ENCODE measurements at regions not wholly inside any gene's neighbourhood (a gene's known extent, or its start where the extent isn't known, plus 50 kb on each side); places are given as distances from the start of the nearest gene placed in this dataset.
"Not testable (repeated sequence)": the region's sequence is repeated elsewhere in the genome, so short reads cannot be mapped to it uniquely, and the experiment has no call there.

DNA sequence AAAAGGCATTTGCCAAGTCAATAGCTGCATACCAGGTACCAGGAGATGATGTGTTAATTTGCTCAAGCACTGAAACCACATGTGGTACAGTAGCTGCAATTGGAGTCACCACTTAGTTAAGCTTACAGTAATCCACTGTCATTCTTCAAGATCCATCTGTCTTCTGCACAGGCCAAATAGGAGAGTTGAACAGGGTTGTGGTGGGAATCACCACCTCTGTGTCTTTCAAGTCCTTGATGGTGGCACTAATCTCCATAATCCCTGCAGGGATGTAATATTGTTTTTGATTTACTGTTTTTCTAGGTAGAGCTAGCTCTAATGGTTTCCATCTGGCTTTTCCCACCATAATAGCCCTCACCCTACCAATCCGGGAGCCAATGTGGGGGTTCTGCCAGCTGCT is 91.9 kb downstream of the FCRL5 start:
- DNase-seq = no peak

DNA sequence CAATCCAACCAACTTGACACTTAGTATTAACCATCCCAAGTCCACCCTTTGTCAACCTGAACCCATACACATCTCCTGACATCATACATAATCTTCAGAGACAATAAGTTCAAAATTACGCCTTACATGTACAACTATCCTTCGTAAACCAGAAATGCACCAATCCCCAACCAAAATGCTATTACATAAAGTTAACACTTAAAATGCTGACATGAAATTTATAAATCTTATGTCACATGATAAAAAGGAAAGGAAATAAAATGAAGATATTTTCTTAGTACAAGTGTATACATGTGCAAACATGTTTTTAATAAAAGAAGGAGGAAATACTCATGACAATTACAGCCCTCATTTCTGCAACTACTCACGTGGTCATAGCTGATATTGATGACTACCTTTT is 95.0 kb downstream of the FCRL5 start:
- DNase-seq = no peak

DNA sequence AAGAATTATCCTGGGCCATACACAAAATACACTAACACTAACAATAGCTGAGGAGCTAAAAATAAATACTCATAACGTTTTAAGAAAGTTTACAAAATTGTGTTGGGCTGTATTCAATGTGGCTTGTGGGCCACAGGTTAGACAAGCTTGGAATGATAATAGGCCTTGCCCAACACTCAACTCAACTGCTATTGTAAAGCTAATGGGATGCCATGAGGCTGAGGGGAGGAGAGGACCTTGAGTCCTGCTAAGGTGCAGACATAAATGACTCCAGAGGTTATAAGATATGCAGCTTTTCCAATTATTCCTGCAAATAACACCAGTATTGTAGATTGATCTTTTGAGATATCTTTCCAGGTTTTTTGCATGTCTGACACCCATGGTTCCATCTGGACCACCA is 97.0 kb downstream of the FCRL5 start:
- DNase-seq = no peak

DNA sequence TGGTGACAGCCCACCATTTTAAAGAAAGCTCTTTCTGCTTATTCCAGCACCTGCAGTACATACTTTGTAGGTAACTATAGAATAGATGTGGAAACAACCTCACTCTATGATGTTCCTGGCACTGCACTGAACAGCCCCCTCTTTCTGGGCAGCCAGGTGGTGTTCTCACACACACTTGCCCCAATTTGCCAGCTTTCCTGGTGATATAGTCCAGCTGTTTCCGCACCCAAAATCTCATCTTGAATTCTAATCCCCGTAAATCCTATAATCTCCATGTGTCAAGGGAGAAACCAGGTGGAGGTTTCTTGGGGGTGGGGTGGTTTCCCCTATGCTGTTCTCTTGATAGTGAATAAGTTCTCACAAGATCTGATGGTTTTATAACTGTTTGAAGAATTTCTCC is 102.2 kb downstream of the FCRL5 start:
- DNase-seq = no peak

DNA sequence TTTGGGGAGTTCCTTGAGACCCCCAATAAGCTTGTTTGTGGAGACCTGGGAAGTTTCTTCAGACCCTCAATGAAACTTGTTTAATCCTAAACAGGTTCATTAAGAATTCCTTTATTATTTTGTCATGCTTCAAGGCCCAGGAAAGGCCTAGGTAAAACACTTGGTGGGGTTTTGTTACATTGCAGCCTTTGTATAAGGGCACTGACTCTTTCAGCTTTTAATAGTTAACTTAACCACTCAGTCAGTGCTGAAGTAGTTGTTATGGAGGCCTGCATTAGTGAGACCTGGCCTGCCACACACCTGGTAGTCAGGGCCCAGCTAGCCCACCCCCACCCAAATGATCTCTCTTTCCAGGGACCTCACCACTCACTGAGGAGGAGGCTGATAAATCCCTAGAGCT is 103.7 kb downstream of the FCRL5 start:
- DNase-seq = no peak

DNA sequence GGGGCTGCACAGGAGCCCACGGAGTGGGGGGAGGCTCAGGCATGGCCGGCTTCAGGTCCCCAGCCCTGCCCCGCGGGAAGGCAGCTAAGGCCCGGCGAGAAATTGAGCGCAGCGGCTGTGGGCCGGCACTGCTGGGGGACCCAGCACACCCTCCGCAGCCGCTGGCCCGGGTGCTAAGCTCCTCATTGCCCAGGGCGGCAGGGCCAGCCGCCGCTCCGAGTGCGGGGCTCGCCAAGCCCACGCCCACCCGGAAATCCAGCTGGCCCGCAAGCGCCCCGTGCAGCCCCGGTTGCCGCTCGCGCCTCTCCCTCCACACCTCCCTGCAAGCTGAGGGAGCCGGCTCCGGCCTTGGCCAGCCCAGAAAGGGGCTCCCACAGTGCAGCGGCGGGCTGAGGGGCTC is 106.0 kb downstream of the FCRL5 start:
- not testable (repeated sequence) for DNase-seq

DNA sequence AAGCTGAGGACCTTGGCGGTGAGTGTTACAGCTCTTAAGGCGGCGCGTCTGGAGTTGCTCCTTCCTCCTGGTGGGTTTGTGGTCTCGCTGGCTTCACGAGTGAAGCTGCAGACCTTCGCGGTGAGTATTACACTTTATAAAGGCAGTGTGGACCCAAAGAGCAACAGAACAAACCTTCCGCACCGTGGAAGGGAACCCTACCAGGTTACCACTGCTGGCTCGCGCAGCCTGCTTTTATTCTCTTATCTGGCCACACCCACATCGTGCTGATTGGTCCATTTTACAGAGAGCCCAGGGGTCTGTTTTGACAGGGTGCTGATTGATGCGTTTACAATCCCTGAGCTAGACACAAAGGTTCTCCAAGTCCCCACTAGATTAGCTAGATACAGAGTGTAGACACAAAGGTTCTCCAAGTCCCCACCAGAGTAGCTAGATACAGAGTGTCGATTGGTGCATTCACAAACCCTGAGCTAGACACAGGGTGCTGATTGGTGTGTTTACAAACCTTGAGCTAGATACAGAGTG is 106.6 kb downstream of the FCRL5 start:
- DNase-seq = not testable (repeated sequence)

DNA sequence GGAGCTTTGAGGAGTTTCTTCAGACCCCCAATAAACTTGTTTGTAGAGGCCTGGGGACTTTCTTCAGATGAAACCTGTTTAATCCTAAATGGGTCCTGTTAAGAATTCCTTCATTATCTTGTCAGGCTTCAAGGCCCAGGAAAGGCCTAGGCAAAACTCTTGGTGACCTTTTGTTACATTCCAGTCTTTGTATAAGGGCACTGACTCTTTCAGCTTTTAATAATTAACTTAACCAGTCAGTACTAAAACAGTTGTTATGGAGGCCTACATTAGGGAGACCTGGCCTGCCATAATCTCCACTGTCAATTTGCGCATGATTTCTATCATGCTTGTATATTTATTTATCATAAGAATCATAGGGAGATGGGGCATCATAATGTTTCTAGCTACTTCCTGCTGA is 110.2 kb downstream of the FCRL5 start:
- no peak for DNase-seq

DNA sequence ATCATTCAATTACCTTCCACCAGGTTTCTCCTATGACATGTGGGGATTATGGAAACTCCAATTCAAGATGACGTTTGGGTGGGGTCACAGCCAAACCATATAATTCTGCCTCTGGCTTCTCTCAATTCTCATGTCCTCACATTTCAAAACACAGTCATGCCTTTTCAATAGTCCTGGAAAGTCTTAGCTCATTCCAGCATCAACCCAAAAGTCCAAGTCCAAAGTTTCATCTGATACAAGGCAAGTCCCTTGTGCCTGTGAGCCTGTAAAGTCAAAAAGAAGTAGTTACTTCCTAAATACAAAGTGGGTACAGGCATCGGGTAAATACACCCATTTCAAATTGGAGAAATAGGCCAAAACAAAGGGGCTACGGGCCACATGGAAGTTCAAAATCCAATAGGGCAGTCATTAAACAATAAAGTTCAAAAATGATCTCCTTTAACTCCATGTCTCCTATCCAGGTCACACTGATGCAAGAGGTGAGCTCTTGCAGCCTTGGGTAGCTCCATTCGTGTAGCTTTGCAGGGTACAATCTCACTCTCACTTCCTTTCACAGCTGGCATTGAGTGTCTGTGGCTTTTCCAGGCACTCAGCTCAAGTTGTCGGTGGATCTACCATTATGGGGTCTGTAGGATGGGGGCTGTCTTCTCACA is 112.9 kb downstream of the FCRL5 start:
- no peak for DNase-seq

DNA sequence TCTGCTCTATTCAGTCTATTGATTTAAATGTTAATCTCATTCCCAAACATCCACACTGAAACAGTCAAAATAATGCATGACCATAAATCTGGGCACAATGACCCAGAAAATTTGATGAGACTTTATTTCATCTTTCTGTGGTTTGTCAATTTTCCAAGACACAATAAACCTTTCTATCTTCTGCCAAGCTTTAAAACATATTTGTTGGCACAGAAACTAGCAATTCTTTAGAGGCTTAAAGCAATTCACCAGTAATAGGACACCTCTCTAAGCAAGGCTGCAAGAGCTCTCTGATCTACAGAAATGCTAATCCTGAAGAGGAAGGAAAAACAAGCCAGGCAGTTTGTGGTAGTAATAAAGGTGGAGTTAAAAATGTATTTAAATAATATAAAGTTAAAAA is 113.7 kb downstream of the FCRL5 start:
- no peak for DNase-seq

DNA sequence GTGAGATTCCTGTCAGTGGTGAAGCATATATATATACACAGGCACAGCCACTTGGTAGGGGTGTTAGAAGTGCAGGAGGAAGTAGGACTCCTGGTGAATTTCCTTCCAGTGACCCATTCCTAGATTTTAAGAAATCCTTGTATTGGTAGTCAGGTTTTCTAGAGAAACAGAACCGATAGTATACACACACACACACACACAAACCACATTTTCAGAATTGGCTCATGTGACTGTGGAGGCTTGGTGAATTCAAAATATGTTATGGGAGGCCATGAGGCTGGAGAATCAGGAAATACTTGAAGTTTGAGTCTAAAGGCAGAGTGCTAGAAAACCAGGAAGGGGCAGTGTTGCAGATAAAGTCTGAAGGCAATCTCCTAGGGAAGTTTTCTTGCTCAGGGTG is 114.2 kb downstream of the FCRL5 start:
- DNase-seq = peak; percentile 17 to 46 (median 29)

DNA sequence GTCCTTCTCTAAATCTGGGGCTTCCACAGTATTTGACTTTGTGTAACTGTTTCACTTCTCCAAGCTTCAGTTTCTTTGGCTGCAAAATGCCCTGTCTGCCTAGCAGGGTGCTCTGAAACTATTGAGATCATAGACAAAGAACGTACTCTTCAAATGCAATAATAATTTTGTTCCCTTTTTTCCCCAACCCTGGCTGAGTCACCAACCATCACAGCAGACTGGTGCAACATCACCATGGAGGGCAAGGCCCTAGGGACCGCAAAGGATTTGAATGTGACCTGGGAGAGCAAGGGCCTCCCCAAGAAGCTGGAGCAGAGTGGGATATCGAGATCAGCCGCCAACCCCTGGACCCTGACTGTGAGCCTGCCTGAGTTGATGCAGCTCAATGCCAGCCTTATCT is 115.0 kb downstream of the FCRL5 start:
- DNase-seq = peak; percentile 85 to 92 (median 91)

DNA sequence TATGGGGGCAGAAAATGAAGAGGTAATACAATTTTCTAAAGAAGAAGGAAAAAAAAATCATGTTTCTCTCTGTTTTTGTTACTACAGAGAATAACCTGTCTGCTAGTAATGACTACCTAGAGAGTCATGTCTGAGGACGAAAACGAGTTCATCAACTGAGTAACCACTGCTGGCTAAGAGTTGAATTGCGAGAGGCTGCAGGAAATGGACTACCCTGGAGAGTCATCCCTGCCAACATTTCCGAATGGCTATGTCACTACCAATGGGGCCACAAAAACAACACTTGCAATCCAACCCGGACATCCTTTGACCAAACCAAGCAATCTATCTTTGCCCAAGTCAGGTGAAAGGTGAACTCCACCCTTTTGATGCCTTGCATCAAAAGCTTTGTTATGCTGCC is 120.6 kb downstream of the FCRL5 start:
- DNase-seq = peak in 1 of 3 donors; percentile 24

DNA sequence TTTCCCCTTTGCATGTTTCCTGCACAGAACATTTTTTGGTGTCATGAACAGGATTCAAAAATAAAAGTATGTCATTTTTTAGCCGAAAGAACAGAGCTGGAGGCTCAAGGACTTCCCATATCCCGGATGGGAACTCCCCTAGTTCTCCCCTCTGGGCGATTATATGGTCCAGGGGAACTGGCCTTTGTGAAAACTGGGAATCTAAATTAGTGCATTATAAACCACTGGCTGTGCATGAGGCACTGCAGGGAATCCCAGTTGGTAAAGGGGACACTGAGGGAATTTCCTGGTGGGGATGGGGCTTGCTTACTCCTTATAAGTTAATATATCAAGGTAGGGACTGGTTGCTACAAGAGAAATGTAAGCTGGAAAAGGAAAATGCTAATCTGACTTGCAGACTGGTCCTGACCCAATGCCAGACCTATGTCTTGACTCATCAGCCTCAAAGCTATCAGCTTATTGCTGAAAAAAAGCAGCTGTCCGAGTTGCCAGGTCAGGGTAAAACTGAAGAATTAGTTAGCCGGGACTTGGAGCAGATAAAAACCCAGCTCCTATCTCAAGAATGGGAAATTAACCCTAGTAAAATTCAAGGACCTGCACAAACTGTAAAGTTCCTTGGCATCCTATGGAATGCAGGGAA is 122.6 kb downstream of the FCRL5 start:
- DNase-seq = peak; percentile 50 to 79 (median 64)

DNA sequence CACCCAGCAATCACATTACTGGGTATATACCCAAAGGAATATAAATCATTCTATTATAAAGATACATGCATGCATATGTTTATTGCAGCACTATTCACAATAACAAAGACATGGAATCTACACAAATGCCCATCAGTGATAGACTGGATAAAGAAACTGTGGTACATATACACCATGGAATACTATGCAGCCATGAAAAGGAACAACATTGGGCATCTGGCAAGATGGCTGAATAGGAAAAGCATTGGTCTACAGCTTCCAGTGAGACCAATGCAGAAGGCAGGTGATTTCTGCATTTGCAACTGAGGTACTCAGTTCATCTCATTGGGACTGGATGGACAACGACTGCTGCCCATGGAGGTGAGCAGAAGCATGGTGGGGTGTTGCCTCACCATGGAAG is 128.6 kb downstream of the FCRL5 start:
- not testable (repeated sequence) for DNase-seq

DNA sequence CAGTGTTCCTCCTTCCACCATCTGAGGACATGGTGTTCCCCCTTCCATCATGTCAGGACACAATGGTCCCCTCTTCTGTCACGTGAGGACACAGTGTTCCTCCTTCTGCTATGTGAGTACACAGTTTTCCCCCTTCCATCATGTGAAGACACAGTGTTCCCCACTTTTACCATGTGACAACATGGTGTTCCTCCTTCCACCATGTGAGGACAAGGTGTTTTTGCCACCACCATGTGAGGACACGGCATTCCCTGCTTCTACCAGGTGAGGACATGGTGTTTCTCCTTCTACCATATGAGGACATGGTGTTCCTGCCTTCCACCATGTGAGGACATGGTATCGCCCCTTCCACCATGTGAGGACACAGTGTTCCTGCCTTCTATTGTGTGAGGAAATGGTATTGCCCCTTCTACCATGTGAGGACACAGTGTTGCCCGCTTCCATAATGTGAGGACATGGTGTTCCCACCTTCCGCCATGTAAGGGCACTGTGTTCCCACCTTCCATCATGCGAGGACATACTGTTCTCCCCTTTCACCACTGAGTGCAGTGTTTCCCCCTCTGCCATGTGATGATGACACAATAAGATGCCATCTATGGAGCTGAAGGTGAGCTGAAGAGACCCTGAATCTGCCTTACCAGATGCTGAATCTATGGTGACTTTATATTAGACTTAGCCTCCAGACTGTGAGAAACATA is 132.3 kb downstream of the FCRL5 start:
- no peak for DNase-seq

DNA sequence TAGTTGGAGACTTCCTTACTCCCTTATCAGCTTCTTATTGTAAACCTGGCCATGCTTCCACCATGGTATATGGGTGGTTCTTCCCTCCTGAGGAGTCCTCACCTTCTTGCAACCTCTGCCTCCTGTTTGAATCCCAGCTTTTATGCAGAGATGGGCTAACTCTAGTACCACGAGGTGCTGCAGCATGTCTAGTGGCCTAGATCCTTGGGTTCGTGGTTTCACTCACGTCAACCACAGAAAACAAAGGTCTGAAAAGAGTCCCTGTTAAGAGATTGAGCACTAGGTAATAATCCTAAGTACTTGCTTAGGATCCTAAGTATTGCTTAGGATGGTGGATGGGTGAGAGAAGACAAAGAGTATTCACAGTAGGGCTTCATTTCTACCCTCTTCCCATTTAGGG is 133.7 kb downstream of the FCRL5 start:
- no peak for DNase-seq

DNA sequence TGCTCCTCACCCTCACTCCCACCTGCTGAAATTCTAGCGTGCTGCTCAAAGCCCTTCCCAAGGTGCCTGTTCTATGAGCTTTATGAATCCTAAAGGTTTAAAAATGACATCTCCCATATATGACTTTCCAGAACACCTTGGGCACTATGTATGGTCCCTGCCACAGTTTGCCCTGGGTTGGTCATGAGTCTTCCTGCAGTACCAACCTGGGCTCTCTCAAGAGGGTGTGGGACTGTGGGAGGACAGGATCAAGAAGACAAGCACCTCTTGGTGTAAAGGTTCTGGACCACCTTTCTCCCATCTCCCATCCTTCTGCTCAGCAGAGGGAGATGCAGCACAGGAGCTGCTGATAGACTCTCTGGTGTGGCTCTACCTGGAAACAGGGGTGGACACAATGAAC is 134.1 kb downstream of the FCRL5 start:
- DNase-seq = no peak

DNA sequence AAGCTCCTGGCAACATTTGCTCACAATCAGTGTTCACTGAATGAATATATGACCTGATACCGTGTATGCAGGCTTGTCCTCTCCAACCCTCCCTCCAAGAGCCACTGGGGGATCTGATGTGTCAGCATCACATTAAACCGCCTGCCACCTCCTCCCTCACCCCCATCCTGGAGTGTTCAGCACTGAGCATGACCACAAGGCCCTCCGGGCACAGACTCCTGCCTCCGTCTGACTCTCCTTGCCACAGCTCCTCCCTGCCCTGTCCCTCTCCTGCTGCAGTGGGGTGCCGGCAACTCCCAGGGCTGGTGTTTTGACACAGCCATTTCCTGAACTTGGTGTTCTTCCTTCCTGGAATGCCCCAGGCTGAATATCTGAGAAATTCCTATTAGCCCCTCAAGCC is 136.7 kb downstream of the FCRL5 start:
- no peak for DNase-seq

DNA sequence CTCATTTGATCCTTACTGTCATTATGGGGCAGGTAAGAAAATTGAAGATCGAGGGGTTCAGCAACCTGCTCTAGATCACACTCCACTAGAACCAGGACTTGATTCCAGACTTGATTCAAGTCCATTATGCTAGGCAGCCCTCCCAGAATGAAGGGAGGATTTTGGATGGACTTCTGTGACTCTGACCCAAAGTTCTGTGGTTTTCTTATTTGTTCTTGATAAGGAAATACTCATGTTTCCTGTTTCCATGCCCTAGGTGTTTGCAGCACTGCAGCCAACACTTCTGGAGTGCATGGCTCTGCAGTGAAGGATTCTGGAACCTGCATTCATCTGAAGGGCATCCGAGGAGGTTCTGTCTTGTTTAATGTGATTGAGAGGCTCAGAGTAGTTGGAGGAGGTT is 140.0 kb downstream of the FCRL5 start:
- no peak for DNase-seq

DNA sequence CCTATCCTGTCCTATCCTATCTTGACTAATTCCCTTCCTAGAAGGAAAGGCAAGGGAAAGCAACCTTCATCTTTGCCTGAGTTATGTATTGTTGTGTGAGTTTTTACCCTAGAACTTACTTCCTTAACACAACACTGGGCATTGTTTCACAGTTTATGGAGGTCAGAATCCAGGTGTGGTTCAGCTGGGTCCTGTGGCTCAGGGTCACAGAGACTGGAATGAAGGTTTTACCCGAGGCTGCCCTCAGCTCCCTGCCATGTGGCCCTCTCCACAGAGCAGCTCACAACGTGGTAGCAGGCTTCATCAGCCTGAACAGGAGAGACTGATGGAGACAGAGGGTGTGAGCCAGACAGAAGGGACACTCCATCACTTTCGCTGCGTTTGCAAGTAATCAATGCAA is 140.5 kb downstream of the FCRL5 start:
- DNase-seq = no peak

DNA sequence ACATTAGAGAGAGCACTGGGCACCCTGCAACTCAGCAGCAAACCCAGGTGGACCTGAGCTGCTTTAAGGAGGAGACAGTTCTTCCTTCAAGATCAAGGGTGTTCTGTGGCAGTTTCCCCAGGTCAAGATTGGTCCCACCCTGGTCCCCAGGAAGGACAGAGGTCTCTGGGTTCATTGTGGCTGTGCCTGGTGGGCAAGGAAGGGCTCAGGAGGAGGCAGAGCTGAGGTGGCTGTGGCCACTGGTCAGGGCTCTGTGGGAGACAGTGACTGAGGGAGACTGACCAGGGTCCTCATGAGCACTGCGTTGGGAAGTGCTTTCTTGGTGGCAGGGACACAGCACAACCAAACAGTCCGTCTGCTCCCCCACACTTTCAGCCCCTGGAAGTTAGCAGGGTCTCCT is 141.3 kb downstream of the FCRL5 start:
- no peak for DNase-seq

DNA sequence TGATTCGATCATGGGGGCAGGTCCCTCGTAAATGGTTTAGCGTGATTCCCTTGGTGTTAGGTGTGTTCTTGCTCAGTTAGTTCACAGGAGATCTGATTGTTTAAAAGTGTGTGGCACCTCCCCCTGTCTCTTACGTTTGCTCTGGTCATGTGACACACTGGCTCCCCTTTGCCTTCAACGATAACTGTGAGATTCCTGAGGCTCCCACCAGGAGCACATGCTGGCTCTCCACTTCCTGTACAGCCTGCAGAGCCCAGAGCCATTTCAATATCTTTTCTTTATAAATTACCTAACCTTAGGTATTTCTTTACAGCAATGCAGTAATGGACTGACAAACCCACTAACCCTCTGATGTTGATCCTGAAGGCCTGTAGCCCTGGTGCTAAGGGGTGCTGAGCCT is 141.9 kb downstream of the FCRL5 start:
- no peak for DNase-seq

DNA sequence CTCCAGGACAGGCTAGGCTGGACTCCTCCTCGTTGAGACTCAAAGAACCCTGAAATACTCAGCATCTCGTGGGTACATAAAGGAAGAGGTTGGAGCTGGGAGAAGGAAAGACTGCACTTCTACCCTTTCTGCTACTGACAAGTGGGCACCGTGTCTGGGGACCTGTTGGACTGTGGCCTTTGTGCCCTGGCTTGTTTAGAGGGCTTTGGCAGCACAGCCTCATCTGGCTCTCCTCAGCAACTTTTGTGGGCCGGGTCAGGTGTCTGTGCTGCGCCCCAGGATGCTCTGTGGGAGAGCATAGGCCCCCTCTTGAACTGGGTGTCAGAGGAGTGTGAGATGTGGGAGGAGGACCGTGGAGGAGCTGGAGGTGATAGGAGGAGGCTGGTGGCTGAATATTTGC is 142.4 kb downstream of the FCRL5 start:
- DNase-seq = no peak

All from suppressor macrophage treated with lipopolysaccharide for 1 hour (primary cell).